Activated CD8-positive, alpha-beta T cell treated with anti-CD3 and anti-CD28 coated beads for 36 hours (primary cell): ENCODE measurements at regions not wholly inside any gene's neighbourhood (a gene's known extent, or its start where the extent isn't known, plus 50 kb on each side); places are given as distances from the start of the nearest gene placed in this dataset.
"Not testable (repeated sequence)": the region's sequence is repeated elsewhere in the genome, so short reads cannot be mapped to it uniquely, and the experiment has no call there.

Source experiments
- ATAC-seq: fragments of 200-7000 bp; cut with Tn5 transposase; one replicate; pipeline ENCODE4 v1.10.0; 2021; ENCODE audit warnings: mild to moderate bottlenecking, moderate library complexity
- CTCF ChIA-PET: fragments of 350-600 bp; sonication (Branson Sonifier 250); formaldehyde crosslinking; loops from one replicate; lab custom pipeline; 2021; ENCODE audit warnings: antibody characterized with exemption; lab: Charles Lee
- POLR2A ChIA-PET: fragments of 350-600 bp; sonication (Branson Sonifier 250); formaldehyde crosslinking; loops from one replicate; lab custom pipeline; 2021; ENCODE audit warnings: antibody characterized with exemption; lab: Charles Lee
- DNase-seq: peaks from one replicate; pipeline ENCODE4 v3.0.0-alpha.2; 2020
- H3K27ac Mint-ChIP-seq: one replicate; pipeline ENCODE4 v1.8.0; 2021; ENCODE audit warnings: mild to moderate bottlenecking, mixed read lengths
- H3K27me3 Mint-ChIP-seq: one replicate; pipeline ENCODE4 v1.8.0; 2021; ENCODE audit warnings: mixed read lengths
- H3K36me3 Mint-ChIP-seq: one replicate; pipeline ENCODE4 v1.8.0; 2021; ENCODE audit warnings: low read depth, mixed read lengths
- H3K4me1 Mint-ChIP-seq: one replicate; pipeline ENCODE4 v1.8.0; 2021; ENCODE audit warnings: low read depth, mixed read lengths
- H3K4me3 Mint-ChIP-seq: one replicate; pipeline ENCODE4 v1.8.0; 2021; ENCODE audit warnings: mild to moderate bottlenecking, moderate library complexity, mixed read lengths
- H3K9me3 Mint-ChIP-seq: one replicate; pipeline ENCODE4 v1.8.0; 2021; ENCODE audit warnings: mixed read lengths
- intact Hi-C: fragments of 100-400 bp; cut with micrococcal nuclease; formaldehyde crosslinking; loops from one replicate; pipeline ENCODE4 v1.10.0; 2022
- TF ChIP-seq, protein P1 (sequence below): fragments of 200-600 bp; IDR thresholded peaks from one replicate; pipeline ENCODE4 v1.8.0; 2022; ENCODE audit warnings: antibody characterized with exemption, mild to moderate bottlenecking

- ATAC-seq: no peak
Measured at GRCh38 chr18:22703883-22704585, 229.1 kb upstream of the RBBP8 start.

DNA sequence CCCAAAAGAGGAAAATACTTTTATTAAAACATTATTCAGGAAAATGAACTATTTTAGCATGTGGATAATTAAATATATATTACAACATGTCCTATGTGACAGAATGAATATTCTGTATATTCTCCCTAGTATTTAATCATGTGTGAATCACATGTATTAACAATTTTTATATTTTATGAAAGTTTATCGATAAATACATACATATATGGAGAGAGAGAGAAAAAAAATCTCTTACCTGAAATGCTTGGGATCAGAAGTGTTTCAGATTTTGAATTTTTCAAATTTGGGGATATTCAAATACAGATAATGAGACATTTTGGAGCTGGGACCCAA, 228.6 kb upstream of the RBBP8 start:
- CTCF ChIA-PET: interaction anchor here (0.9 to 1.9 kb wide), 3 partner anchors 12 to 1509 kb away, joined by 3 to 5 read pairs (median 4); no protein-coding TSS in a partner anchor

More at GRCh38 chr18:22703883-22704585, 229.1 kb upstream of the RBBP8 start:
- intact Hi-C loops: no loop called here
- H3K36me3 Mint-ChIP-seq: no peaks in the 10 kb centered on the region
- CTCF ChIA-PET: interaction anchor here (0.6 to 1.9 kb wide), 4 partner anchors 28 to 1509 kb away, joined by 3 to 5 read pairs (median 4); no protein-coding TSS in a partner anchor
- POLR2A ChIA-PET: no interaction called here
- no peak overlapping the region for H3K27ac Mint-ChIP-seq
- no peaks in the 10 kb centered on the region for H3K9me3 Mint-ChIP-seq
- TF ChIP-seq, protein P1, sequence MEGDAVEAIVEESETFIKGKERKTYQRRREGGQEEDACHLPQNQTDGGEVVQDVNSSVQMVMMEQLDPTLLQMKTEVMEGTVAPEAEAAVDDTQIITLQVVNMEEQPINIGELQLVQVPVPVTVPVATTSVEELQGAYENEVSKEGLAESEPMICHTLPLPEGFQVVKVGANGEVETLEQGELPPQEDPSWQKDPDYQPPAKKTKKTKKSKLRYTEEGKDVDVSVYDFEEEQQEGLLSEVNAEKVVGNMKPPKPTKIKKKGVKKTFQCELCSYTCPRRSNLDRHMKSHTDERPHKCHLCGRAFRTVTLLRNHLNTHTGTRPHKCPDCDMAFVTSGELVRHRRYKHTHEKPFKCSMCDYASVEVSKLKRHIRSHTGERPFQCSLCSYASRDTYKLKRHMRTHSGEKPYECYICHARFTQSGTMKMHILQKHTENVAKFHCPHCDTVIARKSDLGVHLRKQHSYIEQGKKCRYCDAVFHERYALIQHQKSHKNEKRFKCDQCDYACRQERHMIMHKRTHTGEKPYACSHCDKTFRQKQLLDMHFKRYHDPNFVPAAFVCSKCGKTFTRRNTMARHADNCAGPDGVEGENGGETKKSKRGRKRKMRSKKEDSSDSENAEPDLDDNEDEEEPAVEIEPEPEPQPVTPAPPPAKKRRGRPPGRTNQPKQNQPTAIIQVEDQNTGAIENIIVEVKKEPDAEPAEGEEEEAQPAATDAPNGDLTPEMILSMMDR: peak; percentile 88
- no peaks in the 10 kb centered on the region for H3K4me1 Mint-ChIP-seq
- peaks cover 7% of the 10 kb centered on the region for H3K27me3 Mint-ChIP-seq
- peak; percentile 9 for DNase-seq
- H3K4me3 Mint-ChIP-seq: no peak overlapping the region

DNA sequence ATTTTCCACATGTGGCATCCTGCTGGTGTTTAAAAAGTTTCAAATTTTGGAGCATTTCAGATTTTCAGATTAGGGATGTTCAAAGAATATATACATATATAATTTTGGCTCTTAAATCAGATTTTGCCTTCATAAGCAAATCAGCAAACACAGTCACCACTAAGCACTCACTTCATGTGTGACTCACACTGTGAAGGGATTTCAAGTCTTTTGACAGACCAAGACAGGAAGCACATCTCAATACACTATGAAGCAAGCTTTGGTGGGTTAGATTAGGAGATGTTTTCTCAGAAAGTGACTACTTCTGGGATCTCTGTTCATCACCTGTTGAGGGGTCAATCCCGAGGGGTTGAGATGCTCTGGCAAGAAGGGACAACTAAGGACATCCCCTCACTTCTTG, 227.8 kb upstream of the RBBP8 start:
- Mint-ChIP-seq H3K9me3 (no peaks in the 10 kb centered on the region), H3K27me3 (peaks cover 1% of the 10 kb centered on the region), H3K4me1 (no peaks in the 10 kb centered on the region), H3K27ac (no peak overlapping the region), H3K4me3 (no peak overlapping the region), H3K36me3 (no peaks in the 10 kb centered on the region)
- ChIA-PET POLR2A (no interaction called here), CTCF (interaction anchor here (0.9 to 1.9 kb wide), 2 partner anchors 13 to 30 kb away, joined by 3 to 5 read pairs; no protein-coding TSS in a partner anchor)
- ATAC-seq (no peak), DNase-seq (no peak)
- intact Hi-C loops: no loop called here
- TF ChIP-seq, protein P1: no peak

More for the DNA sequence above, 228.6 kb upstream of the RBBP8 start:
- Mint-ChIP-seq H3K27me3 (peaks cover 5% of the 10 kb centered on the region), H3K4me3 (no peak overlapping the region), H3K4me1 (no peaks in the 10 kb centered on the region), H3K27ac (no peak overlapping the region), H3K36me3 (no peaks in the 10 kb centered on the region), H3K9me3 (no peaks in the 10 kb centered on the region)
- POLR2A ChIA-PET: no interaction called here
- DNase-seq (no peak), ATAC-seq (no peak)
- intact Hi-C loops: no loop called here
- TF ChIP-seq, protein P1: peak; percentile 50

DNA sequence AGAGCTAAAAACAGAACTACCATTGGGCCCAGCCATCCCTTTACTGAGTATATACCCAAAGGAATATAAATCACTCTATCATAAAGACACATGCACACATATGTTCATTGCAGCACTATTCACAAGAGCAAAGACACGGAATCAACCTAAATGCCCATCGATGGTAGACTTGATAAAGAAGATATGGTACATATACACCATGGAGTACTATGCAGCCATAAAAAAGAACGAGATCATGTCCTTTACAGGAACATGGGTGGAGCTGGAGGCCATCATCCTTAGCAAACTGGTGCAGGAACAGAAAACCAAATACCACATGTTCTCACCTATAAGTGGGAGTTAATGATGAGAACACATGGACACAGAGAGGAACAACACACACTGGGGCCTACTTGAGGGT, 227.1 kb upstream of the RBBP8 start:
- H3K27me3 Mint-ChIP-seq, ATAC-seq, H3K36me3 Mint-ChIP-seq, CTCF ChIA-PET, POLR2A ChIA-PET, H3K27ac Mint-ChIP-seq, H3K9me3 Mint-ChIP-seq, H3K4me3 Mint-ChIP-seq, intact Hi-C loops, DNase-seq, H3K4me1 Mint-ChIP-seq: not testable (repeated sequence)

DNA sequence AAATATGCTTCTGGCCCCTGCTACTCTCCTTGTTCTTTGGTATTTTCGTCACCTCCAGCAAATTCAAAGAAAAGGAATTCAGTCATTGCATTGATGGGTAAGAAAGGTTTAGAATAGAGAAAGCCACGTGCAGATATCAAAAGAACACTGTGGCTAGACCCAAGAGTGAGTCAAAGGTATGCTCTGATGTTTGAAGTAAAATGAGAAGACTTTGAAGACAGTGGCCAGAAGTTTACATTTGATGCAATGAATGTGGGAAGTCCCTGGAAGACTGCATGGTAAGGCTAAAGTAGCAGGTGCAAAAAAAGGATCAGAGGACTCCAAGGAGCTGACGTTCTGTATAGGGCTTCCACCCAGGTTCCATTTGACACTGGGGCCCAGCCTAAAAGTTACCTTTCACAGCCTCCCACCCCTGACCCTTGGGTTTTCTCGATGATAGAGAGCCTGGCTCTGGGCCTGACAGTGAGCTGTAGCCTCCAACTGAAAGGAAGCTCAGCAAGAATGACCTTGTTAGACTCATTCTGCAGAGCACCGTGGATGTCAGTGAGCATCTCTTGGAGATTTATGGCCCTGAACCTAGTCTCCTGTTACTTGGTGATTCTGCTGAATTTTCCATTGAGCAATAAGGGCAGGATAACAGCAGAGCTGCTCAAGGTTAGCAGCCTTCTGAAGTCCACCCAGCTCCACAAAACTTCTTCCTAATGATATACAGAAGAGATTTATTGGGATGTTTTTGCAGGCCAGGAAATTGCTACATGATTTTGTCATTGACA, 223.7 kb upstream of the RBBP8 start:
- Mint-ChIP-seq H3K9me3 (no peaks in the 10 kb centered on the region), H3K27me3 (peaks cover 6% of the 10 kb centered on the region), H3K27ac (no peak overlapping the region), H3K36me3 (no peaks in the 10 kb centered on the region), H3K4me3 (no peak overlapping the region), H3K4me1 (no peaks in the 10 kb centered on the region)
- ATAC-seq (no peak), DNase-seq (no peak)
- intact Hi-C loops: no loop called here
- ChIA-PET CTCF (no interaction called here), POLR2A (no interaction called here)
- TF ChIP-seq, protein P1: no peak
